SHP77 treated with DMSO at 0.1 percent for 48 hours (cell line): ENCODE measurements at regions not wholly inside any gene's neighbourhood (a gene's known extent, or its start where the extent isn't known, plus 50 kb on each side); places are given as distances from the start of the nearest gene placed in this dataset.

ENCODE experiments used
- DNase-seq: peaks from one replicate; lab custom pipeline; 2025; lab: John Stamatoyannopoulos, UW

DNA sequence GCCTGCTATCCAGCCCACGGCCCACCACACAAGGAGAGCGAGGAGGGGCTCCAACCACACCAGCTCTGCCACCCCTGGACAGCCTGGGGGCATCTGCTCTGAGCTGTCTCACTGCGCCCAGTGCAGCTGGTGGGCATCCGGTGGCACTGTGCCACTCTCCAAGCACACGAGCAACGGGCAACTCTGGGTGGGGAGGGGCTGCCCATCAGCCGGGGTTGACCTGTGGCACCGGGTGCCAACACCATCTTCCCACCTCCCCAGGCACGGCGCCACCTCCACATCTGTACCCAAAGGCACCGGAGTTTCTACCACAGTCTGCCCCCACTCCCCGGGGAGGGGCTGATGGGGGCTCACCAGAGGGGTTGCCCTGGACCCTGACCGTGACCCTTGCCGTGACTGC, 241.8 kb downstream of the RBFOX3 start:
- DNase-seq, result no peak

DNA sequence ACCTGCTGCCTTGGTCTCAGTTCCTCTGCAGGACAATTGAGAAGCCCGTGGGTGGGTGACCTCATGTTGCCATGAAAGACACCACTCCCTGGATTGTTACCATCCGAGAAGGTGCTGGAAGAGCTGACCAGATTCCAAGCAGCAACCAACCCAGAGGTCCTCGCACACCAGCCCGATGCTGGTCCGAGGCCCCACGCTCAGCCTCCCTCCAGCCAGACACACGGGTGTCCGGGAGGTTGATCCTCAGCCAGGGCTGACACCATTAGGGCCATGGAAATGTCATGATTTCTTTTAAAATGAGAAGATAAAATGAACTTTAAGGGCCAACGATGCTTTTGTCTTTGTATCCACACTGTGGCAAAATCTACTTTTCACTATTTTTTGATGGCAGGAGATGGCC, 242.3 kb downstream of the RBFOX3 start:
- no peak for DNase-seq

DNA sequence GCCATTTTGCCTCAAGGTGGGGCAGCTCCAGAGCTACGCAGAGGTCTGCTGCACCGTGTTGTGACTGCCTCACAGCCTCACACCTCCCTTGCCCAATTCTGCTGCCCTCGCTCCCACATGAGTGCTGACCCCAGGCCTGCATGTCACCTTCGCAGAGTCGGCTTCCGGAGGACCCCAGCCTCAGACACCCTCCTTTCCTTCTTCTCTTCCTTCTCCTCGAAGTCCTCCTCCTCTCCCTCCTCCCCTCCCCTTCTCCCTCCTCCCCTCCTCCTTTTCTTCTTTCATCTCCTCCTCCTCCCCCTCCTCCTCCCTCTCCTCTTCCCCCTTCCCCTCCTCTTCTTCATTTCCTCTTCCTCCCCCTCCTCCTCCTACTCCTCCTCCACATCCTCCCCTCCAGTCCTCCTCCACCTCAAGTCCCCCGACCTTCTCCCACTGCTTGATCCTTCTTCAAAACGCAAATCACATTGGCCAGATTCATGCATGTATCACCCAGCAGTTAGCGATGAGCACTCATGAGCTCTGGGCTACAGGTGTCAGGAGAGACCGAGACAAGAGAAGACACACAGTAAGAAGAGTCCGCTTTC, 243.8 kb downstream of the RBFOX3 start:
- DNase-seq, result no peak

DNA sequence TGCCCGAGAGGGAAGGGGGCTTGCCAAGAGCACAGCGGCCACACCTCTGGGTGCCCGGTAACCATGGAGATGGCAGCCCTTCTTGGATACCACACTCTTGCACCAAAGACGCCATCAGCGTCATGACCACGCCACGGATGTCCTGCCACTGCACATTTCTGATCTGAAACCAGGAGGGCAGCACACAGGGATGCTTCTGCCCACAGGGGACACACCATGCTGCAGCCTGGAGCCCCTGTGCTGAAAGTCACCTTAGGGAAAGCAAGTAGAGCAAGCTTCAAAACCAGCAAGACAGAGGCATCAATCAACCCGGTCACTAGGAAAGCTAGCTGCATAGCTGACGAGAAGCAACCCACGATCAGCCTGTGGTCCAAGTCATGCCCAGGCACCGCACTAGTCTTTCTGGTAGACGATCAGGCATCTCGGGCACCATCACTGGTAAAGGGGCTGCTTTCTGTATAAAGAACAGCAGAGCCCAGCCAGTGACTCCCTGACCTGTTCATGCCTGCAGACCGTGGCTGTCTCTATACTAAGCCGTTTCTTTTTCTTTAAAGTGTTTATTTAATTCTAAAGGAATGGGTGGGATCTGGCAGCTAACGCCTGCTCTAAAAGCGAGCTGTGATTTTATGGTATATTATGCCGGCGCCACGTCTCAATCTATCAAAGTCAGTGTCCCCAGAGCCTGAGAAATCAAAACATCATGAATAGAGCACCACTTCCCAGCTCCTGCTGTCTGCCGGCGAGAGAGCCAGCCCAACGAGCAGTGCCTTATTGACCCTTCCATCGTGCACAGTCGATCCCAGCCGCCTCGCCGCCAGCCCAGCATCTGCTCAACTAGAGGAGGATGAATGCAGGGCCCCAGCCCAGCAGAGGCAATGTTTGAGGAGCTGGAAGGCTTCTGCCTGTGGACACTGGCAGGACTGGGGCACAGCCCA, 244.7 kb downstream of the RBFOX3 start:
- DNase-seq, result no peak

DNA sequence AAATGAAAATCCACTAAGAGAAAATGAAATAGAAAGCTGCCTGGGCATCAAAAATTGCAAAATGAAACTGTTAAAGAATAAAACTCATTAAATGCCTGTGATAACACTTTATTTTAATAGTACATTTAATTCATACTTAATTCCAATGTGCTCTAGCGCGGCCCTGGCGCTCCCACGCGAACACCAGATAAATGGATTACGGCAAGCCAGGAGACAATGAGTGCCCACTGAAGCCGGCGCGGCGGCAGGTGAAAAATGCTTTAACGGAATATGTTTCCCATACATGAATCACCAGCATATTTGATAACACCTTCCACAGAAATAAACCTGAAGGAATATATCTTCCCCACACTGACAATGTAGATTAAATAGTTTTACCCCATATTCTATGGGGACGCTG, 245.5 kb downstream of the RBFOX3 start:
- no peak for DNase-seq

DNA sequence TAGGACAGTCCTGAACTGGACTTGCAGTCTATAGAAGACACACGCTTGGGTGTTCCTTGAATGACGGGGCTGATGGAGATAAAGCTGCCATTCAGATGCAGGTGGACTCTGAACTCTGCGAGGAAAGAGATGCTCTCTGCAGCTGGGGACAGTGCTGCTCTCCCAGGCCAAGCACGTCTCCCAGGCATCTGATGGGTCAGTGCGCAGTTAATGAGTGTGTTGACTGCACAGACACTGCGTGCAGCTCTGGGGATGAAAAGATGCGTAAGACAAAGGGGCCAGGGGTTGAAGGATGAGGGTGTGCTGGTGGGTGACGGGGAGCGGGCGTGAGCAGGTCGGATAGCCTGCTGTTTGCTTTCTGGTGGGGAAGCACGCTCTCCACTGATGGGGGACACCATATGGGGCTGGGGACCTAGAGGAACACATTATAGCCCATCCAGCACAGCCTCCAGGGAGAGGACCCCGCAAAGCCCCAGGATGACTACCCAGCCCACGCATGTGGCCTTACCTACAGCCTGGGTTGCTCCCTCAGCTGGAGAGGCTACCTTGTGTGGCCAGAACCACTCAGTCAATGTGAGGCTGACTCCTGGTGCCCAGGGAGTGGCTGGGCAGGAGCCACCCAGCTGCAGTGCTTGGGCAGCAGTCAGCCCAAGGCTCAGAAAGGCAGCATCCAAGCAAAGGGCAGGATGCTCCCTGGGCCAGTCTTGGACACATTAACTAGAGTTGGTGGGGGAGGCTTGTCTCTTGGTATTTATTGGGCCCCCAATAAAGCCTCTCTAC, 246.3 kb downstream of the RBFOX3 start:
- no peak for DNase-seq

DNA sequence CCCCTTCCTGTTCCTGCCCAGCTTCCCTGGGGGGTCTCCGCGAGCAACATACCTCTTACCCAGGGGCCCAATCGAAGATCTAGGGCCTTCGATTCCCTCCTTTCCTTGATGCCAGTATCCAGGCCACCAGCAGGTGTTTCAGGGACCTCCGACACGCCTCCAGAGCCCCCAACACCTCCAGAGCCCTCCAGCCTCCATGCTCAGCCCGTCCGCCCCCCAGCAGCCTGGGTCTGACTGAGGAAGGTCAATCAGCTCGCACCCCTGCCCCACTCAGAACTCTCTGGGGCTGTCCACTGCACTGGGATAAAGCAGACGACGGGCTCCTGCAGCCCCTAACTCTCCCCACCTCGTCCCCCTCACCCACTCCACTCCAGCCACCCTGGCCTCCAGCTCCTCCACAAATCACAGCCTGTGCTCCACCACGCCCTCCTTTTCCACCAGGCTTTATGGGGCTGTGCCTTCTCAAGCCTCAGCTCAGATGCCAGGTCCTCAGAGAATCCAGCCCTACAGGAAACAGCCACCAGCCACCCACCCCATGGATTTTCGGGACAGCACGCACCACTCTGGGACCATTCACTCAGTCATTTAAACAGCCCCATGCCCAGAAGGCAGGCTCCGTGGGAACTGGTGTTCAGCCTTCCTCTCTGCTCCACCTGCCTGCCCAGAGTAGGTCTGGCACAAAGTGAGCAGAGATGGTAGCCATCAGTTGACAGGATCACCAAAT, 247.1 kb downstream of the RBFOX3 start:
- no peak for DNase-seq

DNA sequence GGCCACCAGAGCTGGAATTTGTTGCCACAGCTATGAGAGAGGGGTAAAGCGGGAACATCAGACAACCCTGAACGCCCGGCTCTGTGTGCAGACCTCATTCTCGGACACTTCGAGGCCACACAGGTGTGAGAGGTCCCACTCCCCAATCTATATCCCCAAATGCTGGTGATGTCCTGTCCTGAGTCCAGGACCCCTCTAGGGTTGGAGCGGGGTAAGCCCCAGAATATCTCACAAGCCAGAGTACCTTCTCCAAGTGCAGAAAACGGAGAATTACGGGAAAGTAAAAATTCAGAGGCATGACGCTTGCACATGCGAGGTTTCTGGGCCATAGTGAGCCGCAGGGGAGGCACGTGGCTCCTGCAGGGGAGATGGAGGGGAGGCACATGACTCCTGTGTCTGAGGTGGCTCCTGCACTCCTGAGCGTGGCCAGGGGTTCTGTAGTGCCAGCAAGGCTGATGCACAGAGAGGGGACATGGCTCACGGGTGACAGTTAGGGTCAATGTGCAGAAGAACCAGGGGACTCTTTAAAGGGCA, 248.0 kb downstream of the RBFOX3 start:
- no peak for DNase-seq

DNA sequence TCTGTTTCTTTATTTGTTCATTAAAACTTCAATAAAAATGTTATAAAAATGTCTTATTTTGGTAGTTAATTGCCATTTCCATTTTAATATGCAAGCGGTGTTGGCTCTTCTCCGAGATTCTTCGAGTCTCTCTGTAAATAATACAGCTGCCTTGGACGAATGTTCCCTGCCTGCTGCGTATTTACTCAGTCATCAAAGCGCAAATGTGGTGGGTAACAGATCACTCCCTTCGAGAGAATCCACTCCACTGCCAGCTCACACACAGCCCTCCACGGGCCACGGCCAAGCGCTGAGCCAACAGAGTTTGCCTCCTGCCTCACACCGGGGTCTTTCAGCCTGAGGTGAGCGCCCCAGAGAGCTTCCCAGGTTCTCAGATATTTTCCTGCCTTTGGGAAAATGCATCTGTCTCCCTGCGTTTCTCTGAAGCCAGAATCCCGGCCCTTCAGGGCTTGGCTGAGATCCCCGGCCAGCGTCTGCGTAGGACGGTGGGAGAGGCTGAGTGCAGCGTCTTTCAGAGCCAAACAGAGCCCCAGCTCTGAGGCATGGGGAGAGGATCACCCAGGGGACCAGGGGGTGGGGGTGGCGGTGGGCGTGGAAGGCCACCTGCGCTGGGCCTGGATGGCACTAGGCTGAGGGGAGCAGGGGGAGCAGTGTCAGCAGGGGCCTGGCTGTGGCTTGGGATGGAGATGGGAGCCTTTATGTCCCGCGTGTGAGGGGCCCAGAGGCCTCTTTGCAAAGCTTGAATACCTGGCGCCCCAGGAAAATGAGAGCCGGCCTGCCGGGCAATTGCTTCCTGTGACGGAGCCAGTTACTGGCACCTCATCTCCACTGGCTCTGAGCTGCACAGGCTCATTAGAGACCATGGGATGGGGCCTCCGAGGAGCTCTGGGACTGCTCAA, 248.7 kb downstream of the RBFOX3 start:
- DNase-seq, result no peak

DNA sequence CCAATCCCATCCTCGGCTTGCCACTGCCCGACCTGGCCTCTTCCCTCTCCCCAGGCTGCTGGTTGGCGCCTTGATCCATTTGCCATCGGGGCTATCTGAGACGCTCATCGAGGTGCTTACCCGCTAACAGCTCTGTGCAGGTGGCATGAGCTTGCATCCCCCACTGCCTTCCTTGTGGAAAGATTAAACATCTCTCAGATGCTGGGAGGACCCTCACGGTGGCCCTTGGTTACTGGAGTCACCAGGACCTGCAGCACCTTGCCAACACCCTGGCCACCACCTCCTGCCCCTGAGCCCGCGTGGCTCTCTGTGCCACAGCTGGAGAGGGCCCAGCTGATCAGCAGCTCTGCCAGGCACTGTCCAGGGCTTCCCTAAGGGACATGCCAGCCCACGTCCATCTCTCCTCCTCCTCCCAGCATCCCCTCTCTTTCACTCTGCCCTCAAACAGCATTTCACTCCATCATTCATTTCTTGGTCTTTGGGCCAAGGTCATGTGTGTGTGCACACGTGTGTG, 249.6 kb downstream of the RBFOX3 start:
- no peak for DNase-seq

DNA sequence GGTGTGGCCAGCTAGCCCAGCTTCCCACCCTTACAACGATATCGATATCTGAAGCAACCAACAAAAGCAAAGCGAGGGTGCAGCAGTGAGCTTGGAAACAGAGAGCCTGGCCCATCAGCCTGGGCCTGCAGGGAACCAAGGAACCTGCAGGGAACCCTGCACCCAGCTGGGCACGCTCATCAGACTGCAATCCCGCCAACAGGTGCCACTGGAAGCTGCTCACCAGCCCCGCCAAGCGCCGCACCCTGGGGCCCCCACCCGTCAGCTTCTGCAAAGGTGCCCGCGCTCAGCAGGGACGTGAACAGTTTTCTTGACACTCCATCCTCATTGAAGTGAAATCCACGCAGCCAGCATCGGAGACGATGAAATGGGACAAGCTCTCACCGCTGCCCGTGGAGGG, 250.7 kb downstream of the RBFOX3 start:
- DNase-seq, result no peak

DNA sequence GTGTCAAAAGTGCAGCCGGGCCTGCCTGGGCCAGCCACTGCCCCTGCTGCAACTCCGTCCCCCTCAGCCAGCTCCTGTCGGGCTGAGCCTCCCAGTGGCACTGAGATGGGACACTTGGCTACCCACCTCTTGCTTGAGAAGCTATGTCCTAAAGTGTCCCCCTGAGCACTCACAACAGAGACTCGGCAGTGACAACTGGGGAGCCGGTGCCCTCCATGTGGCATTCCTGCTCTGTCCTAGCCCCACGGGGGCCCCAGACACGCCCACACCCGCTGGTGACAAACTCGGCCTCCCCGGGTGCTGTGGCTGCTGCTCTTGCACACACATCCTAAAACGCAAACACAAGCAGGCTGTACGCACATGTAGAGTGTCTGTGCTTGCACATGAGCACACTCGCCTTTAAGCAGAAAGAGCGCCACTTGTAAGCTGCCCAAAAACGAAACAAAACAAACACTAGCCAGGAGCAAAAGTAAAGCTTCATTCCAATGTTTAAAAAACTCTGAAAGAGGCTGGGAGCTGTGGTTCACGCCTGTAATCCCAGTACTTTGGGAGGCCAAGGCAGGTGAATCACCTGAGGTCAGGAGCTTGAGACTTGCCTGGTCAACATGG, 253.9 kb downstream of the RBFOX3 start:
- DNase-seq, result no peak

DNA sequence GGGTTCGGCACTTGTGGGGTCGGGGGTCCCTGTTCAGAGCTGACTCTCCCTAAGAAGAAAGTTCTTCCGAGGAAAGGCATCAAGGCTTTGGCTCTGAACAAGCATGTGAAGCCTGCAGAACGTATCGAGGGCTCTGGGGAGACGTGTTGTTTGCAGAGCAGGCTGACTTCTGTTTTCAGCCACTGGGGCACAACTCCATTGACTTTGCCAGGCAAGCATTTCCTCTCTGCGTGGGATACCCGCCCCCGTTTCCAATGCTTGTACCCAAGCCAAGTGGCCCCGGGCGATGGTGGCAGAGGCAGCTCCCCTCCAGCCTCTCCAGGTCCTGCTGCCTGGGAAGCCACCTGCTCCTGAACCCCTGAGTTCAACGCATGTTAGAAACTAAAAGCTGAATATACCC, 255.7 kb downstream of the RBFOX3 start:
- DNase-seq, result no peak

DNA sequence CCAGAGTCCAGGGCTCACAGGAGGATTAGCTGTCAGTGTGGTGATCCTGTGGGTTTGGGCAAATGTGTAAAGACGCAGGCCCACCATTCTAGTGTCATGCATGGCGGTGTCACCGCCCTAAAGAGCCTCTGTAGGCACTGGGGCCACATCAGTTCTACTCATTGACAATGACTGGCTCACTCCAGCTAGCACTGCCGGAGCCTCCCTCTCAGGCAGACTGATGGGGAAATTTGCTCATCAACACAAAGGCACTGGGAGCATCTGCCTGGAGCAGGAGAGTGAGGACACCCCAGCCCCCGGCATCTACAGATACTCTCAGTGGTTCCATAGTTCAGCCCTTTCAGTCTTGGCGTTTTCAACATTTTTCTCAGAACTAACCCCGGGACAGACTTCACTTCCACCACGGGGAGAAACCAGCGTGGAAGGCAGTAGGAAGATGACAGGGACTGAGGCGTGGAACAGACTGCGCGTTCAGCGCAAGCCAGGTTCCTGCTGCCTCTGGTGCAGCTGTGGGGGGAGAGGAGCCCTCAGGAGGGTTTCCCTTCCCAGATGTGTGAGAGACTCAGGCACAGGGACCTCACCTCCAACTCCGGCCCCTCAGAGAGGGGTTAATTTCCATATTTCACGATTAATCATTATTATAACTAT, 256.6 kb downstream of the RBFOX3 start:
- DNase-seq, result no peak

DNA sequence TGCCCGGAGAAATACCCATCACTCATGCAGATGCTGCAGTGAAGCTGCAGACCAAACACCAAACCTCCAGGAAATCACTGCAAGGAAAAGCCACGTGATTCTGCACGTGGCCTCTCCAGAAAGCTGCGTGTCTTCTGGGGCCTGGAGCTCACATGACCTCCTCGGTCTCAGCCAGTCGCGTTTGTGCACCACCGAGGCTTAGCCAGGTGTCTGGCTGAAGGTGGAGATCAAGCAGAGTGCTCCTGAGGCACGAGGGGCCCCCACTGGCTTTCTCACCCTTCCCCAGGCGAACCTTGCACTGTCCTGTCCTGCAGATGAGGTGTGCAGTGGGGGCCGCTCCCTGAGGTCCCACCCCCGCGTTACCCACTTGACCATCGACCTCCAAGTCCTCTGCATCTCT, 257.3 kb downstream of the RBFOX3 start:
- no peak for DNase-seq

DNA sequence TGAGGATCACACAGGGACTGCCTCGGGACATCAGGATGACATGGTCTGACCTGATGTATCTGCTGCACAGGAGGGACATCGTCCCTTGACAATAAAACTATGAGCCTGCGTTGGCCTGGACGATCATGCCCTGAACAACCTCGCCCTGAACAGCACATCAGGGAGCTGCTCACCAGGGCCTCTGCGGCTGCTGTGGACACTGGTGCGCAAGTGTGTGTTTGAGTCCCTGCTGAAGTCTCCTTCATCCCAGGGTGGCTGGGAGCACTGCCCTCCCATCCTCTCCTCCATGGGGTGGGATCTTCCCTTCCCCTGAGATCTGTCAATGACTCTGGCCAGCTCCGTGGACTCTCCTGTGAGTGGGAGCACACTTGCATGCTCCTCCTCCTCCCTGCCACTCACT, 257.8 kb downstream of the RBFOX3 start:
- DNase-seq, result no peak

DNA sequence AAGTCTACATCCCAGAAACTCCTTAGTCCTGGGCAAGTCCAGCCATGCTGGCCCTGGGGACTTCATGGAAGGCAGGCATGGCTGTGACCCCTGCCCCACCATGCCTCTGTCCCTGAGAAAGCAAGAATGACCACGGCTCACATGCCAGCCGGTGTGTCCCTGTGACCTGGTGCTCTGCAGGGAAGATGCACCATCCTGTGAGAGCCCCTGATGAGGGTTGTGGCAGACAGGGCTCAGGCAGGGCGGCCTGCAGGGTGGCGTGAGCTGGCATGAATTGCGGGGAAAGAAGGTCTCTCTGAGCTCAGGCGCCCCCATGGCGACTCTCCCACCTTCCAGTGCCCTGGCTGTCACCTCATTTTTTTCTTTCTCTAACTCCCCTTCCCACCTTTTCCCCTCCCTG, 260.3 kb downstream of the RBFOX3 start:
- DNase-seq, result no peak

DNA sequence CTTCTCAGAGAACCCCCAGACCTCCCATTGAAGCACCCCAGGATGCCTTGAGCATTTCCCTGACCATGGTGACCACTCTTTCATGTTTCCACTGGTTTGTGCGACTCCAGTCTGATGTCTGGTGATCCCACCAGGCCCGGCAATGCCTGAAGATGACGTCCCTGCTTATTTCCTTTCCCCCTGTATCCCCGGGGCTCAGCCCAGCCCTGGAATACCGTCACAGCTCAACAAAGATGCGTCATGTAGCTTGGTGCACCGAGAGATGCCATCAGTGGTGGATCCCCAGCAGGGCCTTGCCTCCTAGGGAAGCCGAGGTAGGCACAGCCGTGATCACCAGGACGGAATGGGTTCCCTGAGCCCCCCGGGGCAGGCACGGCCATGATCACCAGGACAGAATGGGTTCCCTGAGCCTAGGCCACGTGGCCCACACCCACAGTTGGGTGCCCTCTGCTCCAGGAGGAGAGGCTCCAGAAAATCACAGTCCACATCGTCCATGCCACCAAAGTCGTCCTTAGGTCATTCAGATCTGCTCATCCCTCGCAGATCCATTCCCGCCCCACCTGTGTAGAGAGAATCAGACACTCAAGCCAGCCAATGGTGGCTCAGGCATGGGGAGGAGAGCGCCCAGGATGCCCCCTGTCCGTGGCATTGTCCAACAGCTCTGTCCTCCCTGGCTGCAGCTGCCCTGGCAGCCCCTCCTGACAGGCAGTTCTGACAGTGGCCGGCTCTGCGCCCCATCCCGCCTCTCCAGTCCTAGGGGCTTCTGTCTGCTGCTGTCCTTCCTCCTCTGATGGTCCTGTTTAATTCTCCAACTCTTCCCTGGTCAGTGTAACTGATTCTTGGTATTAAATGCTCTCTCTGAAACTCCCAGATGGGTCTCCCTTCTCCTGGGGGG, 261.1 kb downstream of the RBFOX3 start:
- DNase-seq, result no peak

DNA sequence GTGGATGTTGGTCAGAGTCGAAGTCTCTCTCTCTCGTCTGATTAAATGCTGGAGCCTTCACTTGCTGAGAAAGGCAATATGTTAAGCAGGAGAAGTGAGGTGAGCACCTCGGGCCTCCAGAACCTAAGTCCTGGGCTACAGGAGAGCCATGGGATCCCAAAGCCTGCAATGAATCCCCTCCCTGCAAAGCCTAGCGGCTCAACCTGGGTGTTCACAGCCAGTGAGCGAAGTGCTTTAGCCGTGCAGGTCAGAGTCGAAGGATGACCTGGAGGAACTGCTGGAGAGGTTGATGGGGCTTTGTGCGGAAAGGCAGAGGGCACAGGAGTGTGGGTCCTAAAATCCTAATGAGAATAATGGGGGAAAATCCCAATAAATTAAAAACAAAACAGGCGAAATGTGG, 267.8 kb downstream of the ENGASE start:
- DNase-seq, result no peak
